Neuronal stem cell (in vitro differentiated cells): ENCODE measurements at regions not wholly inside any gene's neighbourhood (a gene's known extent, or its start where the extent isn't known, plus 50 kb on each side); places are given as distances from the start of the nearest gene placed in this dataset.

Experiments used
- DNase-seq: peaks from one replicate; pipeline ENCODE4 v3.0.0-alpha.2; 2013; ENCODE audit warnings: low spot score
- H2AFZ ChIP-seq: one replicate; pipeline ENCODE4 v1.6.1; 2013; ENCODE audit warnings: mild to moderate bottlenecking, low read length, inconsistent platforms
- H2AK5ac ChIP-seq: 2 replicates; pipeline ENCODE4 v1.6.1; 2013; ENCODE audit warnings: low read depth, mild to moderate bottlenecking, inconsistent platforms, low read length, moderate library complexity, mixed read lengths
- H2BK120ac ChIP-seq: 2 replicates; pipeline ENCODE4 v1.6.1; 2013; ENCODE audit warnings: low read depth, mild to moderate bottlenecking, inconsistent platforms, low read length, moderate library complexity, mixed read lengths
- H2BK12ac ChIP-seq: one replicate; pipeline ENCODE4 v1.6.1; 2013; ENCODE audit warnings: low read length, inconsistent platforms
- H2BK15ac ChIP-seq: 2 replicates; pipeline ENCODE4 v1.6.1; 2013; ENCODE audit warnings: mild to moderate bottlenecking, low read length, inconsistent platforms, mixed read lengths
- H2BK5ac ChIP-seq: one replicate; pipeline ENCODE4 v1.6.1; 2013; ENCODE audit warnings: inconsistent platforms, mild to moderate bottlenecking, low read length, moderate library complexity
- H3K14ac ChIP-seq: one replicate; pipeline ENCODE4 v1.6.1; 2013; ENCODE audit warnings: low read length, inconsistent platforms
- H3K18ac ChIP-seq: 2 replicates; pipeline ENCODE4 v1.6.1; 2013; ENCODE audit warnings: low read length, inconsistent platforms
- H3K23ac ChIP-seq: 2 replicates; pipeline ENCODE4 v1.6.1; 2013; ENCODE audit warnings: low read depth, mild to moderate bottlenecking, mixed read lengths, low read length, inconsistent platforms; ENCODE audit not compliant: poor library complexity
- H3K27ac ChIP-seq: replicated peaks from 3 replicates; pipeline ENCODE4 v1.5.1; 2013; ENCODE audit warnings: low read length, inconsistent platforms
- H3K27me3 ChIP-seq, 3 experiments: 2 replicates each; pipeline ENCODE4 v1.6.1; 2013; ENCODE audit warnings: low read length in 3 of 3, mild to moderate bottlenecking in 2 of 3, inconsistent platforms in 1 of 3, low read depth in 1 of 3, mixed read lengths in 1 of 3, moderate library complexity in 1 of 3; ENCODE audit not compliant: control insufficient read depth in 3 of 3, insufficient read depth in 3 of 3
- H3K36me3 ChIP-seq, 2 donors: replicated peaks in 1 of 2; 2 replicates each; pipeline ENCODE4 v1.6.1; 2013; ENCODE audit warnings: low read length in 2 of 2; ENCODE audit not compliant: control insufficient read depth in 2 of 2, insufficient read depth in 2 of 2
- H3K4ac ChIP-seq: 2 replicates; pipeline ENCODE4 v1.6.1; 2013; ENCODE audit warnings: inconsistent platforms, mild to moderate bottlenecking, low read length, moderate library complexity
- H3K4me1 ChIP-seq, 2 donors: 1 replicate in 1 of 2; 2 replicates in 1 of 2; pipeline ENCODE4 v1.6.1; 2013; ENCODE audit warnings: low read length in 2 of 2, low read depth in 1 of 2; ENCODE audit not compliant: control insufficient read depth in 2 of 2, insufficient read depth in 1 of 2
- H3K4me2 ChIP-seq: one replicate; pipeline ENCODE4 v1.6.1; 2013; ENCODE audit warnings: mild to moderate bottlenecking, low read length, inconsistent platforms; ENCODE audit not compliant: insufficient read depth, poor library complexity, severe bottlenecking
- H3K4me3 ChIP-seq, 2 donors: 2 replicates each; pipeline ENCODE4 v1.5.1; 2013; ENCODE audit warnings: low read length in 2 of 2, mild to moderate bottlenecking in 2 of 2, inconsistent platforms in 1 of 2, moderate library complexity in 1 of 2
- H3K79me1 ChIP-seq: one replicate; pipeline ENCODE4 v1.6.1; 2013; ENCODE audit warnings: low read depth, mild to moderate bottlenecking, inconsistent platforms, low read length, moderate library complexity
- H3K9ac ChIP-seq: one replicate; pipeline ENCODE4 v1.6.1; 2013; ENCODE audit warnings: mild to moderate bottlenecking, low read depth, low read length, inconsistent platforms; ENCODE audit not compliant: poor library complexity
- H3K9me3 ChIP-seq, 2 donors: replicated peaks in 1 of 2; 2 replicates each; pipeline versions ENCODE3 to v1.6.1; 2013; ENCODE audit warnings: low read length in 2 of 2, mild to moderate bottlenecking in 2 of 2, inconsistent platforms in 1 of 2, low read depth in 1 of 2, mixed read lengths in 1 of 2, moderate library complexity in 1 of 2; ENCODE audit not compliant: control insufficient read depth in 2 of 2, insufficient read depth in 1 of 2
- H4K8ac ChIP-seq: one replicate; pipeline ENCODE4 v1.6.1; 2013; ENCODE audit warnings: low read depth, mild to moderate bottlenecking, inconsistent platforms, low read length, moderate library complexity
- H4K91ac ChIP-seq: one replicate; pipeline ENCODE4 v1.6.1; 2013; ENCODE audit warnings: low read length, low read depth, mild to moderate bottlenecking, inconsistent platforms; ENCODE audit not compliant: poor library complexity
- WGBS, 2 donors: extraction: QIAGEN DNeasy Blood & Tissue Kit; methylation state at CpG; one replicate each; pipeline ENCODE4 v1.1.7; 2013; ENCODE audit warnings: missing lambda C conversion rate in 2 of 2, mixed read lengths in 1 of 2; ENCODE audit not compliant: insufficient read length in 2 of 2, insufficient replicate concordance in 1 of 2; ENCODE audit errors: extremely low coverage in 2 of 2; 5-methylcytosine and 5-hydroxymethylcytosine counted together

DNA sequence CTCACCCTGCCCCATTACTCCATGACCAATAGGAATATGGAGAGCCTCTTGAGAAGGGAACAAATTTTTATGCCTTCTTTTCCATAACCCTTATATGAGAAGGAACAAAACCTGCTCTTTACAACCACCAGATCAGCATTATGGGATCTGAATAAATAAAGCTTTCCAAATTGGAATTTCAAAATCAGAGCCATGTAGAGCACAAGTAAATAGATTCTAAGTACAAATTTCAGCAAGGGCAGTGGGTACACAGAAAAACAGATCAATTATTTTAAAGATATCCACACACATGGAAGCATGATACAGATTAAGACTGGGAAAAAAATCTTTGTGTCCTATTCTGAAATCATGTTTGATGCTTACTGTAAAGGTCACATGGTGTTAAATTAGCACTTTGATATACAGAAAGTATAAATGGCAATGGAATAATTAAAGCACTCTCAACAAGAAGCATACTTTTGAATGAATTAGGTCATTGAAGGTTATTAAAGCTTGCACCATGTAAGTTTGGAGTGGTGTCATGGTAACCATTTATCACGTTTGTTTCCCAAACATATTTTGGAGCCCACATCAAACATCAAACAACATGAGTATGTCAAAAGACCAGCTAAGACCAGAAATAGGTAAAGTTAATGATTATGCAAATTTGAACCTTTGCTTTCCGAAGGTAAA is 75.9 kb upstream of the AVPR1A start:
- H4K8ac ChIP-seq: no peak overlapping the region
- H3K23ac ChIP-seq: no peak overlapping the region
- H2BK15ac ChIP-seq: no peak overlapping the region
- no CpG with 5 or more reads among the region's 2 CpGs for WGBS, 2 donors
- H3K36me3 ChIP-seq: no peaks in the 10 kb centered on the region
- no peak overlapping the region for H4K91ac ChIP-seq
- H2AFZ ChIP-seq: no peak overlapping the region
- H3K4ac ChIP-seq: no peak overlapping the region
- H2BK5ac ChIP-seq: no peak overlapping the region
- DNase-seq: no peak
- no peak overlapping the region for H3K4me2 ChIP-seq
- no peak overlapping the region for H2BK120ac ChIP-seq
- no peaks in the 10 kb centered on the region for H3K79me1 ChIP-seq
- no peak overlapping the region for H3K4me3 ChIP-seq
- no peak overlapping the region for H2BK12ac ChIP-seq
- H3K9me3 ChIP-seq: no peaks in the 10 kb centered on the region
- H3K14ac ChIP-seq: no peak overlapping the region
- H3K4me1 ChIP-seq: no peaks in the 10 kb centered on the region
- H2AK5ac ChIP-seq: no peak overlapping the region
- H3K27me3 ChIP-seq: no peaks in the 10 kb centered on the region
- no peak overlapping the region for H3K18ac ChIP-seq
- no peak overlapping the region for H3K27ac ChIP-seq
- no peak overlapping the region for H3K9ac ChIP-seq

- Histone ChIP-seq H3K18ac (no peak overlapping the region), H3K4me3 (no peak overlapping the region), H3K4me1 (no peaks in the 10 kb centered on the region), H3K23ac (no peak overlapping the region), H3K79me1 (no peaks in the 10 kb centered on the region), H2BK5ac (no peak overlapping the region), H3K36me3 (no peaks in the 10 kb centered on the region), H3K27me3 (no peaks in the 10 kb centered on the region), H2BK120ac (no peak overlapping the region), H4K91ac (no peak overlapping the region), H3K4me2 (no peak overlapping the region), H2BK15ac (no peak overlapping the region), H3K14ac (no peak overlapping the region), H4K8ac (no peak overlapping the region), H3K27ac (no peak overlapping the region), H2BK12ac (no peak overlapping the region), H3K9me3 (no peaks in the 10 kb centered on the region), H2AFZ (no peak overlapping the region), H3K9ac (no peak overlapping the region), H3K4ac (no peak overlapping the region), H2AK5ac (no peak overlapping the region)
- no peak for DNase-seq
- no CpG with 5 or more reads among the region's 1 CpG for WGBS, 2 donors
These were observed 73.4 kb upstream of the AVPR1A start for GRCh38 chr12:63224396-63224795.

GRCh38 chr12:63223128-63223527 is 72.1 kb upstream of the AVPR1A start:
- H3K9me3 ChIP-seq: no peaks in the 10 kb centered on the region
- no peak overlapping the region for H3K23ac ChIP-seq
- no peaks in the 10 kb centered on the region for H3K36me3 ChIP-seq
- no peak overlapping the region for H3K4me3 ChIP-seq
- H2BK120ac ChIP-seq: no peak overlapping the region
- DNase-seq: no peak
- H2BK15ac ChIP-seq: no peak overlapping the region
- H3K4me1 ChIP-seq: no peaks in the 10 kb centered on the region
- no peak overlapping the region for H4K91ac ChIP-seq
- H3K27ac ChIP-seq: no peak overlapping the region
- H4K8ac ChIP-seq: no peak overlapping the region
- no peak overlapping the region for H3K4ac ChIP-seq
- no peak overlapping the region for H2AFZ ChIP-seq
- H2BK12ac ChIP-seq: no peak overlapping the region
- H3K14ac ChIP-seq: no peak overlapping the region
- H2AK5ac ChIP-seq: no peak overlapping the region
- no peaks in the 10 kb centered on the region for H3K79me1 ChIP-seq
- H3K18ac ChIP-seq: no peak overlapping the region
- no peaks in the 10 kb centered on the region for H3K27me3 ChIP-seq
- no peak overlapping the region for H2BK5ac ChIP-seq
- no peak overlapping the region for H3K4me2 ChIP-seq
- no peak overlapping the region for H3K9ac ChIP-seq

DNA sequence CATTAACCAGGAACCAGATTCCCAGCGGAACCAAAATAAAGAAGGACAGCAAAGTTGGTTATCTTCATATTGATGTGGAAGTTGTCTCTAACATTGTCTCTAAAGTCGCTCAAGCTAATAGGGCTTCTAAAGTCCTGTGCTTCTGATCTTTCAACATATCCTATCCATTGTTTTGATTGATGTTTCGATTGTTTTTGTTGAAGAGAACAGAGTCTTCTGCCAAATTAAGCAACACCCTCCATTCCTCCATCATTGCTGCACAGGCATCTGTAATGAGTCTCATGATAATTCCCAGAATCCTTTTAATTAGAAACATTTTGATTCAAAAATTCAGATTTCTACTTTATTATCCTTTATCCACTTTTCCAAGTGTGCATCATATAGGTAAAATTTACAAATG is 71.6 kb upstream of the AVPR1A start:
- Histone ChIP-seq H3K4me1 (no peaks in the 10 kb centered on the region), H2BK15ac (no peak overlapping the region), H3K4ac (no peak overlapping the region), H3K27ac (no peak overlapping the region), H2AFZ (no peak overlapping the region), H2BK120ac (no peak overlapping the region), H3K9me3 (no peaks in the 10 kb centered on the region), H3K18ac (no peak overlapping the region), H2BK12ac (no peak overlapping the region), H4K91ac (no peak overlapping the region), H3K27me3 (no peaks in the 10 kb centered on the region), H3K4me2 (no peak overlapping the region), H3K9ac (no peak overlapping the region), H3K79me1 (no peaks in the 10 kb centered on the region), H3K36me3 (no peaks in the 10 kb centered on the region), H3K4me3 (no peak overlapping the region), H4K8ac (no peak overlapping the region), H2AK5ac (no peak overlapping the region), H2BK5ac (no peak overlapping the region), H3K23ac (no peak overlapping the region), H3K14ac (no peak overlapping the region)
- no peak for DNase-seq
- no CpG with 5 or more reads among the region's 3 CpGs for WGBS, 2 donors
